GM12872 (cell line): ENCODE measurements at regions not wholly inside any gene's neighbourhood (a gene's known extent, or its start where the extent isn't known, plus 50 kb on each side); places are given as distances from the start of the nearest gene placed in this dataset.

Experiments
- TF ChIP-seq, protein P1 (sequence below): IDR thresholded peaks from 3 replicates; pipeline ENCODE4 v1.5.1; 2011; ENCODE audit warnings: low read depth, mild to moderate bottlenecking, low read length, moderate library complexity; ENCODE audit not compliant: insufficient read depth

DNA sequence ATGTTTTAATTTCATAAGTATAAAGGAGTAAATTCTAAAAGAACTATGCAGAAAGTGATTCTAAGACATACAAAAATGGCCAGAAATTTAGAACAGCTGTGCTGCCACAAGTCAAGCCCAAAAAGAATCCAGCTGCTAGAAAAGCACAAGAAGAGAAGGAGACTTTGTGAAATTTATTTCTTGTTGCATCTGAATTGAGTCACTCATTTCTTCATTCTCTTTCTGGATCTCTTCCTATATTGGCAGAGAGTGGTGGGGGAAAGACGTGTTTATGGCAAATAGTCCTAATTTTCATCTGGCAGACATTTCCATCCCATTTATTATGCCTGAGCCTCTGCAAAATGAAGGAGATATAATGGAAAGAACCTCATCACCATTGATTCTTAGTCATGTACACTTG is 139.6 kb upstream of the CTTNBP2NL start:
- TF ChIP-seq, protein P1, sequence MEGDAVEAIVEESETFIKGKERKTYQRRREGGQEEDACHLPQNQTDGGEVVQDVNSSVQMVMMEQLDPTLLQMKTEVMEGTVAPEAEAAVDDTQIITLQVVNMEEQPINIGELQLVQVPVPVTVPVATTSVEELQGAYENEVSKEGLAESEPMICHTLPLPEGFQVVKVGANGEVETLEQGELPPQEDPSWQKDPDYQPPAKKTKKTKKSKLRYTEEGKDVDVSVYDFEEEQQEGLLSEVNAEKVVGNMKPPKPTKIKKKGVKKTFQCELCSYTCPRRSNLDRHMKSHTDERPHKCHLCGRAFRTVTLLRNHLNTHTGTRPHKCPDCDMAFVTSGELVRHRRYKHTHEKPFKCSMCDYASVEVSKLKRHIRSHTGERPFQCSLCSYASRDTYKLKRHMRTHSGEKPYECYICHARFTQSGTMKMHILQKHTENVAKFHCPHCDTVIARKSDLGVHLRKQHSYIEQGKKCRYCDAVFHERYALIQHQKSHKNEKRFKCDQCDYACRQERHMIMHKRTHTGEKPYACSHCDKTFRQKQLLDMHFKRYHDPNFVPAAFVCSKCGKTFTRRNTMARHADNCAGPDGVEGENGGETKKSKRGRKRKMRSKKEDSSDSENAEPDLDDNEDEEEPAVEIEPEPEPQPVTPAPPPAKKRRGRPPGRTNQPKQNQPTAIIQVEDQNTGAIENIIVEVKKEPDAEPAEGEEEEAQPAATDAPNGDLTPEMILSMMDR: no peak

DNA sequence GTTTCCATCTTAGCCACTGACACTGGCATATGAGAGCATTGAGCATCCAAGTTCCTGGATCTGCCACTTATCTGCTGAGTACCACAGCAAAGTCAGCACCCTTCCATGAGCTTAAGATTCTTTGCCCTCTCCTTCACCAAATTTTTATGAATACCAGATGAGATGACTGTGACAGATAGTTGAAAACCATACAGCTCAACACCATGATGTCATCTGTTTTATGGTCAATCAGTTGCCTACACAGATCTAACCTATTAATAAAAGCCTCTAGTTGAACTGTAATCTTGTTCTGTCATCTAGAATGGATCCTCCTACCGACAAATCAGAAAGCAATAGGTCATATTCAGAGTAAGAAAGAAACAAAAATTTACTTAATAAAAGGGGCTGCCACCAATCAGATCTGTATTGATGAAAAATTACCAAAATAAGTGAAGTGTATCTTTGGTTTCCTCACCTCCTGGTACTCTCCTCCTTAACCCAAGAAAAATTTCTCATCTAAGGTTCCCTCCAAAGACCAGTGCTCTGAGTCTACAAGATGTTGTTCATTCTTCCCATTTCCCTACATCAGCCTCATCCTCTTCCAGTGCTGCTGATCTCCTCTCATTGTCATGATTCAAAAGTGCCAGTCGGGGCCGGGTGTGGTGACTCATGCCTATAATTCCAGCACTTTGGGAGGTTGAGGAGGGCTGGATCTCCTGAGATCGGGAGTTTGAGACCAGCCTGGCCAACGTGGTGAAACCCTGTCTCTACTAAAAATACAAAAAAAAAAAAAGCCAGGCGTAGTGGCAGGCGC is 138.8 kb upstream of the CTTNBP2NL start:
- TF ChIP-seq, protein P1: no peak

DNA sequence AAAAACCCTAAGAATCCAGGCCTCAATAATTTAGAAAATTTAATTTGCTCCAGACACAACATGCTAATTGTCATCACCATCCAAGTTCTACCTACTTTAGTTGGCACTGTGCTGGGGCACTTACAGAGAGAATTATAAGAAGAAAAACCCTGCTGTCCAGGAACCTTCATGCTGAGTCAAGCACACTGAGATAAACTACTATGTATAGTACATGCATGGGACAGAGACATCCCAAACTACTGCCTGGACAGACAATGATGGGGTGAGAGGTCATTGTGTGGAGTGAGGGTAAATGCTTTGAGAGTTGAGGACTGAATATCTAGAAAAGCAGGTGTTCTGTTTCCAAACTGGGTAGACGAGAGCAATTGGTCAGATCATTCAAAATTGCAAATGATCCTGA is 135.3 kb upstream of the CTTNBP2NL start:
- TF ChIP-seq, protein P1: no peak

DNA sequence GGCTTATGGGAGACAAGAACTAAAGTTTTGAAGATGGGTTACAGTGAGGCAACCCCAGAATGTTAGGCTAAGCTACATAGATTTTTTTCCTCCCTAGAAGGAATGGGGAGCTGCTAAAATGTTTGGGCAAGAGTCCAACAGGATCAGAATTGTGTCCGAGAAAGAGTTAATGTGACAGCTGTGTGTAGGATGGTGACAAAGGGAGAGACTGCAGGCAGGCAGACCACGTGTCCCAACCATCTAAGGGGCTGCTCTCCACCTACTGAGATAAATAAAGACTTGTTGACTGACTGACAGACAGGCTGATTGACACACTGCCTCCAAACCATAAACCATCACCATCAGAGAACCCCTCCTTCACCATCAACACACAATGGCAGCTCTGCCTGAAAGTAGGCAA is 133.7 kb upstream of the CTTNBP2NL start:
- TF ChIP-seq, protein P1: no peak

DNA sequence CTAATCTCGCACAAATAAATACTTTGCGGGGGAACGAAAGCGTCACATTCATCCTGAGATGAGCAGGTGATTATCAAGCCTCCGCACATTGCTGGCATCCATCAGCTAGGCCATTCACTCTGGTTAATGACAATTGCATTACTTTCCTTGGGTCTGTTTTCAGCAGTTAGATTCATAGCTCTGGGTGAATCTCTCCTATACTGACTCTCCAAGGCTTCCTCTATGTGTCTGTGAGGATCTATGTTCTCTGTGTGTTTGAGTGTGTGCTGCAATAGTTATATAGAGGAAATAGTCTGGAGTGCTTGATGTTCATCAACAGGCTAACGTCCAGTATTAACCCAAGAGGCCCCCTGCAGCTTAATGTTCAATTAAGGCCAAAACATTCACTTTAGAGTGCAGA is 133.0 kb upstream of the CTTNBP2NL start:
- TF ChIP-seq, protein P1: no peak

DNA sequence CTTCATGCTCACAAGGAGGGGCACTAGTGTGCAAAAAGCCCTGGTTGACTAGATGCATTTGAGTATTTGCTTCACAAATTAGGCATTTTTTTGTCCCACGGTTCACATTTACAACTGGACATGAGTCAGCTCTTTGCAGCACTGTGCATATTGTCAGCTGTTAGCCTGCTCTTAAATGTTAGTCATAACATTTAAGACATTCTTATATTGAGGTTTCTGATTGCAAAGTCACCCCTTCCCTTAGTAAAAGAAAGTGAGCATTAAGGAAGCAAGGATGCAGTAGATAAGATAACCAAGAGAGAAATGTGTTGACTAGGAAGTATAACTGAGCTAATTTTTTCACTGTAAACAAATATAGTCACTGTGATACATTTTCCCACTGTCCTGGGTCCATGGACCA is 132.6 kb upstream of the CTTNBP2NL start:
- TF ChIP-seq, protein P1: no peak

DNA sequence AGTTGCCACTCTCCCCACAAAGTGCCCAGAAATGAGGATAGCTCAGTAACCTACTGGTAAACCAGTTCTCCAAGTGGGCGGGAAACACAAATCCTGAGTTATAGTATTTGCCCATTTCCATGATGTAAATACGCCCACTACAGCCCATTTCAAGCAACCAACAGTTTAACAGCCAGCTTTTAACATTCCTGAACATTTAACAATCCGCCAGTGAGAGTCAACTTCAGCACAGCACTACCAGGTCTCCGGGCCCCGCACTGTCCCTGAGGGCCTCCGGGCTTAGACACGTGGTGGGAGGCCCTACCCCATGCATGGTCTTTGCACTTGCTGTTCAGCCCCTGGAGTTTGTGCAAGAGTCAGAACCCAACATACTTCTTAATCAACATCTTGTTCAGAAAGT is 132.0 kb upstream of the CTTNBP2NL start:
- TF ChIP-seq, protein P1: no peak
